DND-41 (cell line): ENCODE measurements at regions not wholly inside any gene's neighbourhood (a gene's known extent, or its start where the extent isn't known, plus 50 kb on each side); places are given as distances from the start of the nearest gene placed in this dataset.

ENCODE experiments used
- ATAC-seq: fragments of 200-7000 bp; cut with Tn5 transposase; 3 replicates; pipeline ENCODE4 v1.9.1; 2021; ENCODE audit warnings: low read depth; ENCODE audit not compliant: insufficient read depth
- DNase-seq: peaks from one replicate; pipeline ENCODE4 v3.0.0-alpha.2; 2020
- H2AFZ ChIP-seq: 2 replicates; pipeline ENCODE4 v1.6.0; 2012; ENCODE audit warnings: low read depth, low read length
- H3K27ac ChIP-seq: 2 replicates; pipeline ENCODE4 v1.5.1; 2012; ENCODE audit warnings: low read length, inconsistent platforms
- H3K27me3 ChIP-seq: fragments of 200-600 bp; sonication (generic); 2 replicates; pipeline ENCODE4 v1.6.0; 2012; ENCODE audit warnings: low read length, mild to moderate bottlenecking, inconsistent platforms; ENCODE audit not compliant: insufficient read depth, poor library complexity
- H3K36me3 ChIP-seq: 2 replicates; pipeline ENCODE4 v1.5.1; 2012; ENCODE audit warnings: low read length, inconsistent platforms; ENCODE audit not compliant: insufficient read depth
- H3K4me1 ChIP-seq: 2 replicates; pipeline ENCODE4 v1.5.1; 2012; ENCODE audit warnings: mild to moderate bottlenecking, low read length; ENCODE audit not compliant: insufficient read depth
- H3K4me2 ChIP-seq: 2 replicates; pipeline ENCODE4 v1.6.0; 2012; ENCODE audit warnings: mild to moderate bottlenecking, moderate library complexity, low read length, inconsistent platforms; ENCODE audit not compliant: insufficient read depth
- H3K4me3 ChIP-seq, 2 experiments: fragments of 200-600 bp in 1 of 2; shearing (Covaris generic) in 1 of 2; 2 replicates each; pipeline ENCODE4 v1.5.1; 2012 to 2016; ENCODE audit warnings: inconsistent platforms in 2 of 2, low read length in 2 of 2, mild to moderate bottlenecking in 2 of 2, low read depth in 1 of 2, moderate library complexity in 1 of 2
- H3K79me2 ChIP-seq: 2 replicates; pipeline ENCODE4 v1.6.0; 2012; ENCODE audit warnings: low read length, inconsistent platforms; ENCODE audit not compliant: insufficient read depth
- H3K9ac ChIP-seq: 2 replicates; pipeline ENCODE4 v1.6.0; 2012; ENCODE audit warnings: low read depth, mild to moderate bottlenecking, inconsistent platforms, low read length, moderate library complexity
- H3K9me3 ChIP-seq: 2 replicates; pipeline ENCODE4 v1.5.1; 2012; ENCODE audit warnings: low read length, moderate library complexity, mild to moderate bottlenecking, inconsistent platforms; ENCODE audit not compliant: insufficient read depth, severe bottlenecking
- H4K20me1 ChIP-seq: 2 replicates; pipeline ENCODE4 v1.6.0; 2012; ENCODE audit warnings: low read length; ENCODE audit not compliant: insufficient read depth
- CTCF ChIP-seq: IDR thresholded peaks from 2 replicates; pipeline ENCODE4 v1.5.1; 2012; ENCODE audit warnings: borderline replicate concordance, low read length, moderate library complexity, mild to moderate bottlenecking; ENCODE audit not compliant: poor library complexity, severe bottlenecking; ENCODE audit errors: extremely low read depth
- EZH2 ChIP-seq: IDR thresholded peaks from 3 replicates; pipeline ENCODE4 v1.6.1; 2012; ENCODE audit warnings: borderline replicate concordance, low read depth, mild to moderate bottlenecking, moderate library complexity, low read length, inconsistent platforms; ENCODE audit not compliant: severe bottlenecking

GRCh38 chr12:131460520-131460919, 250.4 kb upstream of the SFSWAP start:
- no peak overlapping the region for H3K27ac ChIP-seq
- TF ChIP-seq CTCF (no peak), EZH2 (no peak)
- ATAC-seq = no peak

GRCh38 chr12:131461096-131461495, 249.8 kb upstream of the SFSWAP start:
- TF ChIP-seq CTCF (no peak), EZH2 (no peak)
- Histone ChIP-seq H3K4me1 (no peaks in the 10 kb centered on the region), H3K36me3 (no peaks in the 10 kb centered on the region), H3K27ac (no peak overlapping the region), H3K9me3 (no peaks in the 10 kb centered on the region), H3K4me3 (no peak overlapping the region), H2AFZ (no peak overlapping the region), H4K20me1 (no peaks in the 10 kb centered on the region), H3K9ac (no peak overlapping the region), H3K79me2 (no peaks in the 10 kb centered on the region), H3K27me3 (no peaks in the 10 kb centered on the region), H3K4me2 (no peak overlapping the region)
- DNase-seq = no peak
- ATAC-seq = no peak

More at GRCh38 chr12:131460520-131460919, 250.4 kb upstream of the SFSWAP start:
- no peak overlapping the region for H2AFZ ChIP-seq
- H3K79me2 ChIP-seq = no peaks in the 10 kb centered on the region
- H3K4me1 ChIP-seq = no peaks in the 10 kb centered on the region
- no peaks in the 10 kb centered on the region for H3K9me3 ChIP-seq
- no peaks in the 10 kb centered on the region for H3K36me3 ChIP-seq
- H3K4me2 ChIP-seq = no peak overlapping the region
- H3K9ac ChIP-seq = no peak overlapping the region
- H4K20me1 ChIP-seq = no peaks in the 10 kb centered on the region
- no peak overlapping the region for H3K4me3 ChIP-seq
- no peak for DNase-seq
- H3K27me3 ChIP-seq = no peaks in the 10 kb centered on the region

GRCh38 chr12:131463174-131463573, 247.7 kb upstream of the SFSWAP start:
- H3K4me3 ChIP-seq = no peak overlapping the region

More at GRCh38 chr12:131463174-131463573, 247.7 kb upstream of the SFSWAP start:
- H3K79me2 ChIP-seq = no peaks in the 10 kb centered on the region
- no peak overlapping the region for H3K4me2 ChIP-seq
- H3K36me3 ChIP-seq = no peaks in the 10 kb centered on the region
- no peak overlapping the region for H3K9ac ChIP-seq
- DNase-seq (no peak), ATAC-seq (no peak)
- H3K27me3 ChIP-seq = no peaks in the 10 kb centered on the region
- TF ChIP-seq EZH2 (no peak), CTCF (no peak)
- no peak overlapping the region for H2AFZ ChIP-seq
- H3K9me3 ChIP-seq = no peaks in the 10 kb centered on the region
- no peaks in the 10 kb centered on the region for H3K4me1 ChIP-seq
- H3K27ac ChIP-seq = no peak overlapping the region
- no peaks in the 10 kb centered on the region for H4K20me1 ChIP-seq
